Transverse colon (tissue), 3 donors: ENCODE measurements at regions not wholly inside any gene's neighbourhood (a gene's known extent, or its start where the extent isn't known, plus 50 kb on each side); places are given as distances from the start of the nearest gene placed in this dataset.

Experiments used
- CTCF ChIP-seq, 5 experiments: fragments of 200-600 bp in 3 of 5; fragments of 450-650 bp in 2 of 5; sonication (generic) in 3 of 5; IDR thresholded peaks; 1 replicate in 2 of 5; 2 replicates in 3 of 5; pipeline ENCODE4 v1.5.1; 2016 to 2017; ENCODE audit warnings: antibody characterized with exemption in 5 of 5, inconsistent platforms in 3 of 5, mild to moderate bottlenecking in 2 of 5, moderate library complexity in 1 of 5
- EP300 ChIP-seq: sonication (generic); formaldehyde crosslinking; IDR thresholded peaks from one replicate; pipeline ENCODE4 v1.6.1; 2017; ENCODE audit warnings: antibody characterized with exemption, low read depth

GRCh38 chr20:30511322-30512030 is 746.0 kb upstream of the DEFB115 start:
- TF ChIP-seq CTCF (IDR thresholded peaks at IDR 0.05) (no peak), EP300 (no peak)
